Pancreas (tissue), 10 donors: ENCODE measurements at regions not wholly inside any gene's neighbourhood (a gene's known extent, or its start where the extent isn't known, plus 50 kb on each side); places are given as distances from the start of the nearest gene placed in this dataset.

Experiments used
- ATAC-seq, 4 donors: fragments of 200-7000 bp; cut with Tn5 transposase; one replicate each; pipeline versions ENCODE4 v1.8.0 to v1.9.1; 2020; ENCODE audit warnings: mild to moderate bottlenecking in 4 of 4, moderate library complexity in 4 of 4
- DNase-seq, 6 donors: peaks; one replicate each; pipeline ENCODE4 v3.0.0-alpha.2; 2020
- FAIRE-seq: peaks from 2 replicates; lab custom pipeline; 2012; peaks lifted over from hg19 to GRCh38; lab: Jason Lieb, UNC
- H3K27ac ChIP-seq, 4 donors: fragments of 200-600 bp; sonication (generic); 1 replicate in 3 of 4; 2 replicates in 1 of 4; pipeline versions ENCODE4 v1.5.0 to v1.8.0; 2020
- H3K27me3 ChIP-seq, 4 donors: fragments of 200-600 bp; one replicate each; pipeline ENCODE4 v1.8.0; 2021
- H3K36me3 ChIP-seq, 3 donors: fragments of 200-600 bp; sonication (generic) in 1 of 3; one replicate each; pipeline versions ENCODE4 v1.5.0 to v1.8.0; 2020 to 2021
- H3K4me1 ChIP-seq, 3 donors: fragments of 200-600 bp; one replicate each; pipeline ENCODE4 v1.8.0; 2021
- H3K4me3 ChIP-seq, 4 donors: fragments of 200-600 bp; sonication (generic) in 2 of 4; one replicate each; pipeline versions ENCODE4 v1.5.0 to v1.8.0; 2020 to 2021
- H3K9me3 ChIP-seq, 4 donors: fragments of 200-600 bp; one replicate each; pipeline ENCODE4 v1.8.0; 2021
- CTCF ChIP-seq, 4 donors: fragments of 200-600 bp; sonication (generic) in 3 of 4; IDR thresholded peaks; one replicate each; pipeline versions ENCODE4 v1.5.0 to v1.8.0; 2021; ENCODE audit warnings: antibody characterized with exemption in 4 of 4
- WGBS, 2 donors: extraction: QIAGEN DNeasy Blood & Tissue Kit; methylation state at CpG; one replicate each; pipeline ENCODE4 v1.1.7; 2013; 5-methylcytosine and 5-hydroxymethylcytosine counted together
- intact Hi-C, 3 donors: fragments of 100-400 bp; cut with DNase I; formaldehyde crosslinking; loops; one replicate each; pipeline versions ENCODE4 v1.11.1 to v1.14.2; 2022
- donor health status: healthy with polysubstance abuse.
- donor health status: DM: no; HTN: no; CAD: no; lungs with moderate emphysema.
- donor health status: DM: no; HTN: no; CAD: no.
- donor health status: control.
- donor health status: control.
- donor health status: Bipolar disorder and iron deficiency.
- donor health status: DM: yes; HTN: yes; CAD: no.
- donor health status: DM: no; HTN: no; CAD: no.
- donor health status: DM: no; HTN: no; CAD: no.
- donor health status: DM: yes; HTN: yes; CAD: no.

- H3K4me3 ChIP-seq: no peak overlapping the region
- DNase-seq: no peak
- FAIRE-seq: no peak
- H3K27me3 ChIP-seq: no peaks in the 10 kb centered on the region
- intact Hi-C loops: no loop called here
- no peak for TF ChIP-seq CTCF (IDR thresholded peaks at IDR 0.05)
- H3K27ac ChIP-seq: no peak overlapping the region
- no peak for ATAC-seq
- H3K4me1 ChIP-seq: no peaks in the 10 kb centered on the region
- 63 to 68% methylated on average over 4 of the region's 4 CpGs for WGBS, 2 donors
- no peaks in the 10 kb centered on the region for H3K9me3 ChIP-seq
- H3K36me3 ChIP-seq: no peaks in the 10 kb centered on the region
Observed at GRCh38 chr1:214853340-214853739, 229.2 kb upstream of the KCNK2 start.

- no peaks in the 10 kb centered on the region for H3K36me3 ChIP-seq
- 74 to 85% methylated on average over 1 of the region's 1 CpG for WGBS, 2 donors
- H3K4me1 ChIP-seq: no peaks in the 10 kb centered on the region
- H3K27ac ChIP-seq: no peak overlapping the region
- DNase-seq (no peak), FAIRE-seq (no peak), ATAC-seq (no peak)
- TF ChIP-seq CTCF (IDR thresholded peaks at IDR 0.05): no peak
- intact Hi-C loops: no loop called here
- H3K4me3 ChIP-seq: no peak overlapping the region
- no peaks in the 10 kb centered on the region for H3K27me3 ChIP-seq
- no peaks in the 10 kb centered on the region for H3K9me3 ChIP-seq
Observed at GRCh38 chr1:214854126-214854875, 228.2 kb upstream of the KCNK2 start.

- no peak overlapping the region for H3K27ac ChIP-seq
- H3K9me3 ChIP-seq: no peaks in the 10 kb centered on the region
- H3K36me3 ChIP-seq: no peaks in the 10 kb centered on the region
- no peaks in the 10 kb centered on the region for H3K27me3 ChIP-seq
- DNase-seq (no peak), ATAC-seq (no peak), FAIRE-seq (no peak)
- no peaks in the 10 kb centered on the region for H3K4me1 ChIP-seq
- no peak for TF ChIP-seq CTCF (IDR thresholded peaks at IDR 0.05)
- intact Hi-C loops: no loop called here
- no peak overlapping the region for H3K4me3 ChIP-seq
Observed at GRCh38 chr1:214856843-214857242, 225.7 kb upstream of the KCNK2 start.

GRCh38 chr1:214857716-214858115 is 224.8 kb upstream of the KCNK2 start:
- intact Hi-C loops: no loop called here
- no peak overlapping the region for H3K27ac ChIP-seq
- FAIRE-seq (no peak), DNase-seq (no peak), ATAC-seq (no peak)
- WGBS, 2 donors: 35 to 44% methylated on average over 3 of the region's 3 CpGs
- H3K4me1 ChIP-seq: no peaks in the 10 kb centered on the region
- TF ChIP-seq CTCF (IDR thresholded peaks at IDR 0.05): no peak
- no peaks in the 10 kb centered on the region for H3K36me3 ChIP-seq
- no peak overlapping the region for H3K4me3 ChIP-seq
- H3K9me3 ChIP-seq: no peaks in the 10 kb centered on the region
- no peaks in the 10 kb centered on the region for H3K27me3 ChIP-seq

GRCh38 chr1:214859647-214860046 is 222.9 kb upstream of the KCNK2 start:
- H3K4me3 ChIP-seq: no peak overlapping the region
- no peaks in the 10 kb centered on the region for H3K27me3 ChIP-seq
- 55 to 69% methylated on average over 8 of the region's 8 CpGs for WGBS, 2 donors
- ATAC-seq (no peak), DNase-seq (no peak), FAIRE-seq (no peak)
- no peak overlapping the region for H3K27ac ChIP-seq
- no peaks in the 10 kb centered on the region for H3K9me3 ChIP-seq
- no peak for TF ChIP-seq CTCF (IDR thresholded peaks at IDR 0.05)
- no peaks in the 10 kb centered on the region for H3K36me3 ChIP-seq
- intact Hi-C loops: no loop called here
- H3K4me1 ChIP-seq: no peaks in the 10 kb centered on the region
